ENCODE measurements at regions not wholly inside any gene's neighbourhood (a gene's known extent, or its start where the extent isn't known, plus 50 kb on each side); places are given as distances from the start of the nearest gene placed in this dataset.

- no peak for TF ChIP-seq CTCF (IDR thresholded peaks at IDR 0.05)
- no peak for TF ChIP-seq POLR2A (IDR thresholded peaks at IDR 0.05)
These were observed 372.7 kb downstream of the LIG4 start for GRCh38 chr13:107842562-107843180.

Measured in thyroid gland (tissue), 4 donors.